Trophoblast cell (in vitro differentiated cells and primary cell): ENCODE measurements at regions not wholly inside any gene's neighbourhood (a gene's known extent, or its start where the extent isn't known, plus 50 kb on each side); places are given as distances from the start of the nearest gene placed in this dataset.

Source experiments
- DNase-seq, 2 donors: peaks; one replicate each; pipeline ENCODE4 v3.0.0-alpha.2; 2016
- H2AFZ ChIP-seq: 2 replicates; pipeline ENCODE4 v1.6.1; 2013; ENCODE audit warnings: low read length, moderate library complexity, mild to moderate bottlenecking; ENCODE audit not compliant: insufficient read depth, poor library complexity
- H2AK5ac ChIP-seq: 2 replicates; pipeline ENCODE4 v1.6.1; 2013; ENCODE audit warnings: mild to moderate bottlenecking, low read length
- H2BK120ac ChIP-seq: 2 replicates; pipeline ENCODE4 v1.6.1; 2013; ENCODE audit warnings: low read length, mild to moderate bottlenecking, moderate library complexity; ENCODE audit not compliant: insufficient read depth, poor library complexity
- H2BK12ac ChIP-seq: 2 replicates; pipeline ENCODE4 v1.6.1; 2013; ENCODE audit warnings: mild to moderate bottlenecking, low read length, moderate library complexity
- H2BK5ac ChIP-seq: 2 replicates; pipeline ENCODE4 v1.6.1; 2013; ENCODE audit warnings: low read length, low read depth, moderate library complexity, mild to moderate bottlenecking; ENCODE audit not compliant: poor library complexity
- H3K14ac ChIP-seq: 2 replicates; pipeline ENCODE4 v1.6.1; 2013; ENCODE audit warnings: mild to moderate bottlenecking, low read length
- H3K18ac ChIP-seq: 2 replicates; pipeline ENCODE4 v1.6.1; 2013; ENCODE audit warnings: mild to moderate bottlenecking, low read length
- H3K23ac ChIP-seq: 2 replicates; pipeline ENCODE4 v1.6.1; 2013; ENCODE audit warnings: low read length
- H3K27ac ChIP-seq: 2 replicates; pipeline ENCODE4 v1.5.1; 2013; ENCODE audit warnings: low read depth, mild to moderate bottlenecking, inconsistent platforms, low read length, moderate library complexity
- H3K27me3 ChIP-seq: 2 replicates; pipeline ENCODE4 v1.6.1; 2013; ENCODE audit warnings: inconsistent platforms, mild to moderate bottlenecking, low read length, moderate library complexity; ENCODE audit not compliant: insufficient read depth
- H3K36me3 ChIP-seq, 2 experiments: 1 replicate in 1 of 2; 2 replicates in 1 of 2; pipeline ENCODE4 v1.6.1; 2013; ENCODE audit warnings: low read length in 2 of 2, mild to moderate bottlenecking in 2 of 2, moderate library complexity in 1 of 2; ENCODE audit not compliant: insufficient read depth in 2 of 2, control insufficient read depth in 1 of 2
- H3K4ac ChIP-seq: 2 replicates; pipeline ENCODE4 v1.6.1; 2013; ENCODE audit warnings: low read depth, mild to moderate bottlenecking, low read length, moderate library complexity
- H3K4me1 ChIP-seq, 2 experiments: 1 replicate in 1 of 2; 2 replicates in 1 of 2; pipeline ENCODE4 v1.6.1; 2013; ENCODE audit warnings: low read length in 2 of 2, mild to moderate bottlenecking in 2 of 2, moderate library complexity in 1 of 2; ENCODE audit not compliant: insufficient read depth in 2 of 2, control insufficient read depth in 1 of 2
- H3K4me2 ChIP-seq: 2 replicates; pipeline ENCODE4 v1.6.1; 2013; ENCODE audit warnings: inconsistent platforms, mild to moderate bottlenecking, low read length, moderate library complexity
- H3K4me3 ChIP-seq: 2 replicates; pipeline ENCODE4 v1.5.1; 2013; ENCODE audit warnings: mild to moderate bottlenecking, low read depth, low read length, inconsistent platforms
- H3K79me1 ChIP-seq: one replicate; pipeline ENCODE4 v1.6.1; 2013; ENCODE audit warnings: low read length
- H3K79me2 ChIP-seq: 2 replicates; pipeline ENCODE4 v1.6.1; 2013; ENCODE audit warnings: low read length, mild to moderate bottlenecking; ENCODE audit not compliant: control insufficient read depth, insufficient read depth, poor library complexity
- H3K9ac ChIP-seq: 2 replicates; pipeline ENCODE4 v1.6.1; 2013; ENCODE audit warnings: mild to moderate bottlenecking, low read length
- H3K9me3 ChIP-seq: 2 replicates; pipeline ENCODE4 v1.6.1; 2013; ENCODE audit warnings: low read depth, mild to moderate bottlenecking, control low read depth, inconsistent platforms, low read length; ENCODE audit not compliant: insufficient read depth
- H4K12ac ChIP-seq: 2 replicates; pipeline ENCODE4 v1.6.1; 2013; ENCODE audit warnings: low read depth, mild to moderate bottlenecking, low read length, moderate library complexity
- H4K8ac ChIP-seq: 2 replicates; pipeline ENCODE4 v1.6.1; 2013; ENCODE audit warnings: low read depth, mild to moderate bottlenecking, low read length, moderate library complexity
- H4K91ac ChIP-seq: one replicate; pipeline ENCODE4 v1.6.1; 2013; ENCODE audit warnings: low read depth, mild to moderate bottlenecking, low read length, moderate library complexity
- WGBS: extraction: QIAGEN DNeasy Blood & Tissue Kit; methylation state at CpG from one replicate; pipeline ENCODE4 v1.1.7; 2013; ENCODE audit warnings: missing lambda C conversion rate; ENCODE audit not compliant: insufficient read length, insufficient coverage; ENCODE audit errors: extremely low coverage; 5-methylcytosine and 5-hydroxymethylcytosine counted together

DNA sequence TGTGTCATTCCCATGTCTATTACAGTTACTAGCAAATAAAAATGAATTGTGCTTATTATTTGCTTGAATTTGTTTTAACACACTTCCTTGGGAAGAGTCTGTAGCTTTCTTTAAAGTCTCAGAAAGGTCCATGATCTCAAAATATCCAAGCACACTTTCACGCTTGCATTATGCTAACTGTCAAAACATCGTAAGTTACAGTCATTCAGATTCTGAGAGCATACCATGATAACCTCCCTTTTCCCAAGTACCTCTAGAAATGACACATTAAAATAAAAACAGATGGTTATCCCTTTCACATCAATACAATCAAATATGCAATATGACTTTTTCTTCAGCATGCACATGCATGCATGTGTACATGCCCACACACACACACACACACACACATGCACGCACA, 1044.4 kb upstream of the MAP3K7 start:
- no peak overlapping the region for H2BK120ac ChIP-seq
- H3K9me3 ChIP-seq: no peaks in the 10 kb centered on the region
- no peak overlapping the region for H4K8ac ChIP-seq
- no peak overlapping the region for H3K4ac ChIP-seq
- no peaks in the 10 kb centered on the region for H3K79me1 ChIP-seq
- H2AFZ ChIP-seq: no peak overlapping the region
- no peak overlapping the region for H4K91ac ChIP-seq
- no peak overlapping the region for H3K14ac ChIP-seq
- no peak overlapping the region for H2AK5ac ChIP-seq
- DNase-seq: no peak
- no peak overlapping the region for H3K27ac ChIP-seq
- no peak overlapping the region for H3K9ac ChIP-seq
- H2BK5ac ChIP-seq: no peak overlapping the region
- H4K12ac ChIP-seq: no peak overlapping the region
- H2BK12ac ChIP-seq: no peak overlapping the region
- no peaks in the 10 kb centered on the region for H3K36me3 ChIP-seq
- no CpG with 5 or more reads among the region's 3 CpGs for WGBS
- no peak overlapping the region for H3K4me2 ChIP-seq
- no peak overlapping the region for H3K4me3 ChIP-seq
- H3K27me3 ChIP-seq: no peaks in the 10 kb centered on the region
- H3K4me1 ChIP-seq: no peaks in the 10 kb centered on the region
- no peaks in the 10 kb centered on the region for H3K79me2 ChIP-seq
- H3K18ac ChIP-seq: no peak overlapping the region
- H3K23ac ChIP-seq: no peak overlapping the region

- Histone ChIP-seq H3K23ac (no peak overlapping the region), H3K36me3 (no peaks in the 10 kb centered on the region), H3K79me1 (no peaks in the 10 kb centered on the region), H3K79me2 (no peaks in the 10 kb centered on the region), H2AFZ (no peak overlapping the region), H2BK120ac (no peak overlapping the region), H2BK12ac (no peak overlapping the region), H3K4ac (no peak overlapping the region), H3K4me1 (no peaks in the 10 kb centered on the region), H4K12ac (no peak overlapping the region), H3K18ac (no peak overlapping the region), H4K91ac (no peak overlapping the region), H2BK5ac (no peak overlapping the region), H3K27me3 (no peaks in the 10 kb centered on the region), H3K27ac (no peak overlapping the region), H3K4me3 (no peak overlapping the region), H3K4me2 (no peak overlapping the region), H3K9me3 (no peaks in the 10 kb centered on the region), H3K14ac (no peak overlapping the region), H3K9ac (no peak overlapping the region), H2AK5ac (no peak overlapping the region), H4K8ac (no peak overlapping the region)
- no peak for DNase-seq
- no CpG with 5 or more reads among the region's 4 CpGs for WGBS
Observed at GRCh38 chr6:91626911-91627310, 1040.0 kb upstream of the MAP3K7 start.

DNA sequence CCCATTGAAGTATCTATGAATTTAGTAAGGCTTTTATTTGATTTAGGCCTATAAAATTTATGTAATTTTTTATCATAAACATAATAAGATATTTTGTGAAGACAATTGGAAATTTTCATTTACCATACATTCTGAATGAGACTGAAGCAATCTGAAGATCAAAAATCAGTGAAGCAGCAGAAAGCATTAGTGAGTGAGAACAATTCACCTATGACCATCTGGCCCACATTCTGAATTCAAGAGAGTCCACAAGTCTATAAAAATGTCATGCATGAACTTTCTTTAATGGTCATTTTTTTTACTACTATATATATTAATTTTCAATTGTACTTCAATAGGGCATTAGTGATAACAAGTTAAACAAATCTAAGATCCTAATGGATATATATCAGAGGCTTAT, 1026.6 kb upstream of the MAP3K7 start:
- H3K4me1 ChIP-seq: no peaks in the 10 kb centered on the region
- H3K18ac ChIP-seq: no peak overlapping the region
- no peak overlapping the region for H2AFZ ChIP-seq
- H3K79me1 ChIP-seq: no peaks in the 10 kb centered on the region
- H2BK12ac ChIP-seq: no peak overlapping the region
- no peak overlapping the region for H4K91ac ChIP-seq
- H3K27ac ChIP-seq: no peak overlapping the region
- no peak overlapping the region for H4K8ac ChIP-seq
- H2BK5ac ChIP-seq: no peak overlapping the region
- H2AK5ac ChIP-seq: no peak overlapping the region
- no peak overlapping the region for H3K4me2 ChIP-seq
- no peak overlapping the region for H3K9ac ChIP-seq
- no peak overlapping the region for H3K14ac ChIP-seq
- H3K23ac ChIP-seq: no peak overlapping the region
- no peak overlapping the region for H3K4ac ChIP-seq
- no peak for DNase-seq
- no peak overlapping the region for H3K4me3 ChIP-seq
- no peaks in the 10 kb centered on the region for H3K9me3 ChIP-seq
- no peaks in the 10 kb centered on the region for H3K79me2 ChIP-seq
- H3K27me3 ChIP-seq: no peaks in the 10 kb centered on the region
- H3K36me3 ChIP-seq: no peaks in the 10 kb centered on the region
- no peak overlapping the region for H4K12ac ChIP-seq
- H2BK120ac ChIP-seq: no peak overlapping the region

DNA sequence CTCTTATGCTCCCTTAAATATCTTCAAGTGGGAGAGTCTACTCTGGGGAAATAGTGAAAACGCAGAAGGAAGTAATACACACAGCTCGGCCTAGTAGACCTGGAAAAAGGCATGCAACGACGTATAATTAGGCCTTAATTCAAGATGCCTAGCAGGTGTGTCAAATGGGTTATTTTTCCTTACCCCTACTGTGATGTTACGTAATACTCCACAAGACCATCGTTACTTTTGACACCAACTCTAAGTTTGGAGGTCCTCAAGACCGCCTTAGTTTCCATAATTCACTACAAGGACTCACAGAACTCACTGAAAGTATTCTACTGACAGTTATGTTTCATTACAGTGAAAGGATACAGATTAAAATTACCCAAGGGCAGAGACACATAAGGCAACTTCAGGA, 1024.3 kb upstream of the MAP3K7 start:
- Histone ChIP-seq H2BK120ac (no peak overlapping the region), H3K18ac (no peak overlapping the region), H2AFZ (no peak overlapping the region), H3K4me1 (no peaks in the 10 kb centered on the region), H3K79me2 (no peaks in the 10 kb centered on the region), H4K91ac (no peak overlapping the region), H3K14ac (no peak overlapping the region), H3K4me2 (no peak overlapping the region), H3K4me3 (no peak overlapping the region), H3K27ac (no peak overlapping the region), H3K23ac (no peak overlapping the region), H3K27me3 (no peaks in the 10 kb centered on the region), H3K9ac (no peak overlapping the region), H4K12ac (no peak overlapping the region), H3K9me3 (no peaks in the 10 kb centered on the region), H3K79me1 (no peaks in the 10 kb centered on the region), H2BK5ac (no peak overlapping the region), H3K36me3 (no peaks in the 10 kb centered on the region), H3K4ac (no peak overlapping the region), H2BK12ac (no peak overlapping the region), H4K8ac (no peak overlapping the region), H2AK5ac (no peak overlapping the region)
- WGBS: no CpG with 5 or more reads among the region's 7 CpGs
- no peak for DNase-seq

- Histone ChIP-seq H3K79me2 (no peaks in the 10 kb centered on the region), H3K36me3 (no peaks in the 10 kb centered on the region), H3K27ac (no peak overlapping the region), H2AK5ac (no peak overlapping the region), H3K79me1 (no peaks in the 10 kb centered on the region), H2AFZ (no peak overlapping the region), H3K27me3 (no peaks in the 10 kb centered on the region), H4K91ac (no peak overlapping the region), H3K4ac (no peak overlapping the region), H2BK120ac (no peak overlapping the region), H3K4me3 (no peak overlapping the region), H3K4me2 (no peak overlapping the region), H4K12ac (no peak overlapping the region), H3K4me1 (no peaks in the 10 kb centered on the region), H3K9me3 (no peaks in the 10 kb centered on the region), H3K14ac (no peak overlapping the region), H3K9ac (no peak overlapping the region), H3K18ac (no peak overlapping the region), H2BK5ac (no peak overlapping the region), H2BK12ac (no peak overlapping the region), H3K23ac (no peak overlapping the region), H4K8ac (no peak overlapping the region)
- WGBS: no CpG with 5 or more reads among the region's 1 CpG
- no peak for DNase-seq
Observed at GRCh38 chr6:91608428-91608827, 1021.6 kb upstream of the MAP3K7 start.
